ENCODE measurements at regions not wholly inside any gene's neighbourhood (a gene's known extent, or its start where the extent isn't known, plus 50 kb on each side); places are given as distances from the start of the nearest gene placed in this dataset.

GRCh38 chr1:42040159-42040558 lies 113.1 kb upstream of the GUCA2B start:
- H3K9me3 ChIP-seq (ENCODE audit: low read depth): no peaks in the 10 kb centered on the region
- 93% methylated on average over 14 of the region's 14 CpGs for WGBS (ENCODE audit: low lambda C conversion rate, missing lambda C conversion rate)
- TF ChIP-seq EZH2 (IDR thresholded peaks at IDR 0.05; ENCODE audit: borderline replicate concordance) (no peak), EZH2phosphoT487 (IDR thresholded peaks at IDR 0.05; ENCODE audit: low read depth, severe bottlenecking, unreplicated experiment) (no peak), CTCF (IDR thresholded peaks at IDR 0.05; ENCODE audit: poor library complexity) (no peak)
- H3K27me3 ChIP-seq: peaks cover 12% of the 10 kb centered on the region
- no peaks in the 10 kb centered on the region for H3K9me2 ChIP-seq (replicated peaks; ENCODE audit: insufficient read depth)
- no peak overlapping the region for H3K4me2 ChIP-seq
- no peaks in the 10 kb centered on the region for H4K20me1 ChIP-seq (ENCODE audit: insufficient read depth, poor library complexity, severe bottlenecking)
- no peak overlapping the region for H2AFZ ChIP-seq
- H3K36me3 ChIP-seq (replicated peaks; ENCODE audit: insufficient read depth, low read depth): no peaks in the 10 kb centered on the region
- H3K79me2 ChIP-seq: no peaks in the 10 kb centered on the region
- H3K4me3 ChIP-seq: no peak overlapping the region
- H3K4me1 ChIP-seq (ENCODE audit: insufficient read depth): no peaks in the 10 kb centered on the region
- no peak for DNase-seq (ENCODE audit: low spot score)
- no peak overlapping the region for H3K27ac ChIP-seq

- Histone ChIP-seq H3K79me2 (no peaks in the 10 kb centered on the region), H3K27ac (no peak overlapping the region), H4K20me1 (ENCODE audit: insufficient read depth, poor library complexity, severe bottlenecking) (no peaks in the 10 kb centered on the region), H3K9me2 (replicated peaks; ENCODE audit: insufficient read depth) (no peaks in the 10 kb centered on the region), H3K4me1 (ENCODE audit: insufficient read depth) (no peaks in the 10 kb centered on the region), H3K4me2 (no peak overlapping the region), H2AFZ (no peak overlapping the region), H3K9me3 (ENCODE audit: low read depth) (no peaks in the 10 kb centered on the region), H3K36me3 (replicated peaks; ENCODE audit: insufficient read depth, low read depth) (no peaks in the 10 kb centered on the region), H3K27me3 (peaks cover 19% of the 10 kb centered on the region), H3K4me3 (no peak overlapping the region)
- 86% methylated on average over 4 of the region's 4 CpGs for WGBS (ENCODE audit: low lambda C conversion rate, missing lambda C conversion rate)
- no peak for DNase-seq (ENCODE audit: low spot score)
- no peak for TF ChIP-seq EZH2phosphoT487 (IDR thresholded peaks at IDR 0.05; ENCODE audit: low read depth, severe bottlenecking, unreplicated experiment)
- TF ChIP-seq CTCF (IDR thresholded peaks at IDR 0.05; ENCODE audit: poor library complexity): no peak
- no peak for TF ChIP-seq EZH2 (IDR thresholded peaks at IDR 0.05; ENCODE audit: borderline replicate concordance)
These were observed 114.9 kb upstream of the GUCA2B start for GRCh38 chr1:42038261-42038660.

- no peak overlapping the region for H2AFZ ChIP-seq
- H4K20me1 ChIP-seq (ENCODE audit: insufficient read depth, poor library complexity, severe bottlenecking): no peaks in the 10 kb centered on the region
- H3K4me1 ChIP-seq (ENCODE audit: insufficient read depth): no peaks in the 10 kb centered on the region
- no peak overlapping the region for H3K27ac ChIP-seq
- H3K9me3 ChIP-seq (ENCODE audit: low read depth): no peaks in the 10 kb centered on the region
- H3K4me3 ChIP-seq: no peak overlapping the region
- no peak for DNase-seq (ENCODE audit: low spot score)
- H3K4me2 ChIP-seq: no peak overlapping the region
- no peak for TF ChIP-seq EZH2 (IDR thresholded peaks at IDR 0.05; ENCODE audit: borderline replicate concordance)
- no peak for TF ChIP-seq CTCF (IDR thresholded peaks at IDR 0.05; ENCODE audit: poor library complexity)
- TF ChIP-seq EZH2phosphoT487 (IDR thresholded peaks at IDR 0.05; ENCODE audit: low read depth, severe bottlenecking, unreplicated experiment): no peak
- 67% methylated on average over 3 of the region's 3 CpGs for WGBS (ENCODE audit: low lambda C conversion rate, missing lambda C conversion rate)
- no peaks in the 10 kb centered on the region for H3K36me3 ChIP-seq (replicated peaks; ENCODE audit: insufficient read depth, low read depth)
- H3K27me3 ChIP-seq: peaks cover 22% of the 10 kb centered on the region
- no peaks in the 10 kb centered on the region for H3K9me2 ChIP-seq (replicated peaks; ENCODE audit: insufficient read depth)
- H3K79me2 ChIP-seq: no peaks in the 10 kb centered on the region
These were observed 115.6 kb upstream of the GUCA2B start for GRCh38 chr1:42037586-42037985.

GRCh38 chr1:42037161-42037560 lies 116.0 kb upstream of the GUCA2B start:
- H3K9me2 ChIP-seq (replicated peaks; ENCODE audit: insufficient read depth): no peaks in the 10 kb centered on the region
- no peak for DNase-seq (ENCODE audit: low spot score)
- no peak for TF ChIP-seq CTCF (IDR thresholded peaks at IDR 0.05; ENCODE audit: poor library complexity)
- TF ChIP-seq EZH2 (IDR thresholded peaks at IDR 0.05; ENCODE audit: borderline replicate concordance): no peak
- no peak for TF ChIP-seq EZH2phosphoT487 (IDR thresholded peaks at IDR 0.05; ENCODE audit: low read depth, severe bottlenecking, unreplicated experiment)
- no peak overlapping the region for H3K4me2 ChIP-seq
- no peaks in the 10 kb centered on the region for H3K9me3 ChIP-seq (ENCODE audit: low read depth)
- WGBS (ENCODE audit: low lambda C conversion rate, missing lambda C conversion rate): 75% methylated on average over 1 of the region's 1 CpG
- H3K79me2 ChIP-seq: no peaks in the 10 kb centered on the region
- no peaks in the 10 kb centered on the region for H3K4me1 ChIP-seq (ENCODE audit: insufficient read depth)
- H2AFZ ChIP-seq: no peak overlapping the region
- H3K36me3 ChIP-seq (replicated peaks; ENCODE audit: insufficient read depth, low read depth): no peaks in the 10 kb centered on the region
- no peaks in the 10 kb centered on the region for H4K20me1 ChIP-seq (ENCODE audit: insufficient read depth, poor library complexity, severe bottlenecking)
- H3K27me3 ChIP-seq: peaks cover 24% of the 10 kb centered on the region
- no peak overlapping the region for H3K27ac ChIP-seq
- H3K4me3 ChIP-seq: no peak overlapping the region

Measured in hepatocyte (in vitro differentiated cells).